HepG2 (cell line): ENCODE measurements at regions not wholly inside any gene's neighbourhood (a gene's known extent, or its start where the extent isn't known, plus 50 kb on each side); places are given as distances from the start of the nearest gene placed in this dataset.

Experiments
- NR2F1 ChIP-seq, 2 experiments: fragments of 450-650 bp in 1 of 2; formaldehyde crosslinking in 1 of 2; IDR thresholded peaks; 2 replicates each; pipeline versions ENCODE4 v1.5.0 to v1.6.1; 2016 to 2020; ENCODE audit warnings: mild to moderate bottlenecking in 1 of 2, missing compliant biosample characterization in 1 of 2, missing genetic modification reagents in 1 of 2, moderate library complexity in 1 of 2
- TF ChIP-seq, protein P1 (sequence below): sonication (generic); formaldehyde crosslinking; IDR thresholded peaks from 2 replicates; pipeline ENCODE4 v1.5.0; 2020; ENCODE audit warnings: mild to moderate bottlenecking, missing genetic modification reagents, moderate library complexity

DNA sequence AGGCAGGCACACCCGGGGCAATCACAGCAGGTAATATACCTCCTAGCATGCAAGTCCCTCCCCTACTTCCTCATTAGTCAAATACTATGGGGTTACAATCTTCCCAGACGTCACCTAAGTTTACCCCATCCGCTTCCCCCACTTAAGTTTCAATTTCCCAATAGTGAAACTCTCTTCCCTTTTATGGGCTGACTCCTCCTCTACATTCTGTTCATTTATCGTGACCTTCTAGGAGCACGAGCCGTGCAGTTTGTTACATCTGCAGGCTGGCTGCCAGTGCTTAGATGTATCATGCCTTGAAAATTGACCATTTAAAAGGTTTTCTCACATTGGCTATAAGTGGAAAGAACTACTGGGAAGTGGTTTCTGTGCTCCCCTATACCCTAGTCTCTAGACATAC is 1357.8 kb upstream of the CRIM1 start:
- TF ChIP-seq, protein P1, sequence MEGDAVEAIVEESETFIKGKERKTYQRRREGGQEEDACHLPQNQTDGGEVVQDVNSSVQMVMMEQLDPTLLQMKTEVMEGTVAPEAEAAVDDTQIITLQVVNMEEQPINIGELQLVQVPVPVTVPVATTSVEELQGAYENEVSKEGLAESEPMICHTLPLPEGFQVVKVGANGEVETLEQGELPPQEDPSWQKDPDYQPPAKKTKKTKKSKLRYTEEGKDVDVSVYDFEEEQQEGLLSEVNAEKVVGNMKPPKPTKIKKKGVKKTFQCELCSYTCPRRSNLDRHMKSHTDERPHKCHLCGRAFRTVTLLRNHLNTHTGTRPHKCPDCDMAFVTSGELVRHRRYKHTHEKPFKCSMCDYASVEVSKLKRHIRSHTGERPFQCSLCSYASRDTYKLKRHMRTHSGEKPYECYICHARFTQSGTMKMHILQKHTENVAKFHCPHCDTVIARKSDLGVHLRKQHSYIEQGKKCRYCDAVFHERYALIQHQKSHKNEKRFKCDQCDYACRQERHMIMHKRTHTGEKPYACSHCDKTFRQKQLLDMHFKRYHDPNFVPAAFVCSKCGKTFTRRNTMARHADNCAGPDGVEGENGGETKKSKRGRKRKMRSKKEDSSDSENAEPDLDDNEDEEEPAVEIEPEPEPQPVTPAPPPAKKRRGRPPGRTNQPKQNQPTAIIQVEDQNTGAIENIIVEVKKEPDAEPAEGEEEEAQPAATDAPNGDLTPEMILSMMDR (CRISPR knock-in tag), result no peak
- no peak for TF ChIP-seq NR2F1 (CRISPR knock-in tag; IDR thresholded peaks at IDR 0.05)
